H1 (cell line): ENCODE measurements at regions not wholly inside any gene's neighbourhood (a gene's known extent, or its start where the extent isn't known, plus 50 kb on each side); places are given as distances from the start of the nearest gene placed in this dataset.

ENCODE experiments used
- SIX5 ChIP-seq: IDR thresholded peaks from 2 replicates; pipeline ENCODE4 v1.6.1; 2011; ENCODE audit warnings: mild to moderate bottlenecking, low read depth, low read length

- no peak for TF ChIP-seq SIX5
Measured at GRCh38 chr12:42779186-42779859, 189.8 kb upstream of the PRICKLE1 start (continued).
